ENCODE measurements at regions not wholly inside any gene's neighbourhood (a gene's known extent, or its start where the extent isn't known, plus 50 kb on each side); places are given as distances from the start of the nearest gene placed in this dataset.

DNA sequence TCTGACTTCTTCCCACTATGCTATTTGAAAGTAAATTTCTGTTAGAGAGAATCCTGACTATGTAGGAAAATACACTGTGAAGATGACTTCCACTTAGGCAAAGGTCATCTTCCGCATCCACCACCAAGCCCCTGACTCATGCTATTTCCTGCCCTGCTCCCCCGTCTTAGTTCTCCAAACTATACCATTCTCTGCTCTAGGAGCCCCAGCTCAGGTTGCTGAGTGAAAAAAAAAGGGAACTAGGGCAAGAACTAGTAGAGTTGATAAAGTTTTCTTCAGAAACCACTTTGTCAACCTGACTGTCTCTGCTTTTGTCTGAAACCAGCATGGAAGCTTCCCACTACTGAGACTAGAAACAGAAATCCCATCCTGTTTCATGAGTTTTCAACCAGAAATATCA is 96.9 kb downstream of the EVX1 start:
- ChIA-PET POLR2A (no interaction called here), CTCF (no interaction called here)

GRCh38 chr7:27344471-27344870 is 101.9 kb downstream of the EVX1 start:
- no peak overlapping the region for H3K4me2 ChIP-seq (ENCODE audit: low read length)
- intact Hi-C loops (cut with micrococcal nuclease): no loop called here
- BruUV-seq (replicated peaks): no TSS peak
- peaks cover 0 to 7% of the 10 kb centered on the region in 2 experiments; a peak in 1 of 4 replicates for H3K4me1 ChIP-seq (ENCODE audit: control insufficient read depth in 1 of 2, insufficient read depth in 2 of 2, low read length in 2 of 2)
- no peak for ATAC-seq
- H2AFZ ChIP-seq (ENCODE audit: low read depth, low read length, poor library complexity, severe bottlenecking): no peak overlapping the region
- H3K36me3 ChIP-seq (ENCODE audit: control insufficient read depth in 1 of 2, insufficient read depth in 2 of 2, low read length in 2 of 2): no peaks in the 10 kb centered on the region
- ChIA-PET CTCF (no interaction called here), RAD21 (ENCODE audit: low non-redundant PET in 1 of 2, low total read pairs in 2 of 2, uncharacterized antibody in 2 of 2, unreplicated experiment in 2 of 2) (no interaction called here), POLR2A (no interaction called here)
- H3K4me3 ChIP-seq (replicated peaks in 1 of 2; ENCODE audit: low read depth in 1 of 2, low read length in 2 of 2): no peak overlapping the region
- H3K9me3 ChIP-seq (ENCODE audit: control insufficient read depth in 1 of 2, insufficient read depth in 1 of 2, low read depth in 1 of 2, low read length in 2 of 2): no peaks in the 10 kb centered on the region
- no peaks in the 10 kb centered on the region for H3K27me3 ChIP-seq (ENCODE audit: insufficient read depth, low read length)
- H3K27ac ChIP-seq (ENCODE audit: low read depth, low read length): no peak overlapping the region
- TF ChIP-seq, protein P1, sequence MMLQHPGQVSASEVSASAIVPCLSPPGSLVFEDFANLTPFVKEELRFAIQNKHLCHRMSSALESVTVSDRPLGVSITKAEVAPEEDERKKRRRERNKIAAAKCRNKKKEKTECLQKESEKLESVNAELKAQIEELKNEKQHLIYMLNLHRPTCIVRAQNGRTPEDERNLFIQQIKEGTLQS (IDR thresholded peaks at IDR 0.05): no peak
- DNase-seq (ENCODE audit: low read depth, low spot score): no peak
- no peaks in the 10 kb centered on the region for H4K20me1 ChIP-seq (ENCODE audit: insufficient read depth)
- H3K9me2 ChIP-seq (ENCODE audit: insufficient read depth): no peaks in the 10 kb centered on the region
- H3K9ac ChIP-seq (ENCODE audit: low read length): no peak overlapping the region
- no peaks in the 10 kb centered on the region for H3K79me2 ChIP-seq (ENCODE audit: insufficient read depth, low read length)

More for the DNA sequence above, 96.9 kb downstream of the EVX1 start:
- Histone ChIP-seq H3K36me3 (ENCODE audit: control insufficient read depth in 1 of 2, insufficient read depth in 2 of 2, low read length in 2 of 2) (no peaks in the 10 kb centered on the region), H3K4me2 (ENCODE audit: low read length) (no peak overlapping the region), H3K27ac (ENCODE audit: low read depth, low read length) (no peak overlapping the region), H3K9me2 (ENCODE audit: insufficient read depth) (no peaks in the 10 kb centered on the region), H3K79me2 (ENCODE audit: insufficient read depth, low read length) (no peaks in the 10 kb centered on the region), H4K20me1 (ENCODE audit: insufficient read depth) (no peaks in the 10 kb centered on the region), H3K9ac (ENCODE audit: low read length) (no peak overlapping the region), H3K4me1 (ENCODE audit: control insufficient read depth in 1 of 2, insufficient read depth in 2 of 2, low read length in 2 of 2) (no peaks in the 10 kb centered on the region), H3K27me3 (ENCODE audit: insufficient read depth, low read length) (no peaks in the 10 kb centered on the region), H3K4me3 (replicated peaks in 1 of 2; ENCODE audit: low read depth in 1 of 2, low read length in 2 of 2) (no peak overlapping the region), H3K9me3 (ENCODE audit: control insufficient read depth in 1 of 2, insufficient read depth in 1 of 2, low read depth in 1 of 2, low read length in 2 of 2) (no peaks in the 10 kb centered on the region), H2AFZ (ENCODE audit: low read depth, low read length, poor library complexity, severe bottlenecking) (no peak overlapping the region)
- ATAC-seq: no peak
- intact Hi-C loops (cut with micrococcal nuclease): no loop called here
- BruUV-seq (replicated peaks): no TSS peak
- no peak for DNase-seq (ENCODE audit: low read depth, low spot score)
- no peak for TF ChIP-seq SRF (IDR thresholded peaks at IDR 0.05; ENCODE audit: low read depth)
- TF ChIP-seq ZNF274 (IDR thresholded peaks at IDR 0.05; ENCODE audit: low read depth, low read length): no peak
- no peak for TF ChIP-seq FOSL1 (IDR thresholded peaks at IDR 0.05; ENCODE audit: low read depth)
- no peak for TF ChIP-seq ZFX (IDR thresholded peaks at IDR 0.05)
- TF ChIP-seq MAX (IDR thresholded peaks at IDR 0.05): no peak
- no peak for TF ChIP-seq EZH2phosphoT487 (IDR thresholded peaks at IDR 0.05; ENCODE audit: borderline replicate concordance)
- TF ChIP-seq YY1 (IDR thresholded peaks at IDR 0.05; ENCODE audit: extremely low read depth, insufficient replicate concordance, low read depth, low read length): no peak
- no peak for TF ChIP-seq CEBPB (IDR thresholded peaks at IDR 0.05; ENCODE audit: low read depth)
- TF ChIP-seq JUND (IDR thresholded peaks at IDR 0.05): no peak
- no peak for TF ChIP-seq EGR1 (IDR thresholded peaks at IDR 0.05; ENCODE audit: low read depth)
- no peak for TF ChIP-seq SIN3A (IDR thresholded peaks at IDR 0.05; ENCODE audit: low read depth)
- no peak for TF ChIP-seq SP1 (IDR thresholded peaks at IDR 0.05; ENCODE audit: low read depth)
- TF ChIP-seq, protein P1 (IDR thresholded peaks at IDR 0.05): no peak
- RAD21 ChIA-PET (ENCODE audit: low non-redundant PET in 1 of 2, low total read pairs in 2 of 2, uncharacterized antibody in 2 of 2, unreplicated experiment in 2 of 2): no interaction called here
